Suprapubic skin (tissue), 4 donors: ENCODE measurements at regions not wholly inside any gene's neighbourhood (a gene's known extent, or its start where the extent isn't known, plus 50 kb on each side); places are given as distances from the start of the nearest gene placed in this dataset.

Experiments
- DNase-seq, 2 donors: peaks; one replicate each; pipeline ENCODE4 v3.0.0-alpha.2; 2019; ENCODE audit warnings: low spot score in 2 of 2
- H3K27ac ChIP-seq: fragments of 200-600 bp; sonication (generic); one replicate; pipeline ENCODE4 v1.5.1; 2019
- H3K27me3 ChIP-seq: fragments of 200-600 bp; sonication (generic); one replicate; pipeline ENCODE4 v1.5.1; 2019
- H3K36me3 ChIP-seq: fragments of 200-600 bp; sonication (generic); one replicate; pipeline ENCODE4 v1.5.1; 2019
- H3K4me1 ChIP-seq: fragments of 200-600 bp; sonication (generic); one replicate; pipeline ENCODE4 v1.5.1; 2019
- H3K4me3 ChIP-seq: fragments of 200-600 bp; sonication (generic); one replicate; pipeline ENCODE4 v1.5.1; 2019; ENCODE audit warnings: mild to moderate bottlenecking
- H3K9me3 ChIP-seq: fragments of 200-600 bp; sonication (generic); one replicate; pipeline ENCODE4 v1.5.1; 2019
- CTCF ChIP-seq, 2 donors: fragments of 200-600 bp in 1 of 2; fragments of 450-650 bp in 1 of 2; sonication (generic) in 1 of 2; IDR thresholded peaks; one replicate each; pipeline ENCODE4 v1.5.1; 2016 to 2019; ENCODE audit warnings: antibody characterized with exemption in 2 of 2, mild to moderate bottlenecking in 1 of 2, moderate library complexity in 1 of 2
- EP300 ChIP-seq: sonication (generic); formaldehyde crosslinking; IDR thresholded peaks from one replicate; pipeline ENCODE4 v1.6.1; 2017; ENCODE audit warnings: antibody characterized with exemption
- POLR2A ChIP-seq, 2 donors: fragments of 450-650 bp; IDR thresholded peaks; one replicate each; pipeline ENCODE4 v1.6.1; 2017; ENCODE audit warnings: antibody characterized with exemption in 2 of 2, mild to moderate bottlenecking in 2 of 2, moderate library complexity in 2 of 2
- POLR2AphosphoS5 ChIP-seq, 3 donors: sonication (generic); formaldehyde crosslinking; IDR thresholded peaks; one replicate each; pipeline ENCODE4 v1.6.1; 2017; ENCODE audit warnings: antibody characterized with exemption in 3 of 3
- WGBS: methylation state at CpG from one replicate; pipeline ENCODE4 v1.1.5; 2018; 5-methylcytosine and 5-hydroxymethylcytosine counted together

DNA sequence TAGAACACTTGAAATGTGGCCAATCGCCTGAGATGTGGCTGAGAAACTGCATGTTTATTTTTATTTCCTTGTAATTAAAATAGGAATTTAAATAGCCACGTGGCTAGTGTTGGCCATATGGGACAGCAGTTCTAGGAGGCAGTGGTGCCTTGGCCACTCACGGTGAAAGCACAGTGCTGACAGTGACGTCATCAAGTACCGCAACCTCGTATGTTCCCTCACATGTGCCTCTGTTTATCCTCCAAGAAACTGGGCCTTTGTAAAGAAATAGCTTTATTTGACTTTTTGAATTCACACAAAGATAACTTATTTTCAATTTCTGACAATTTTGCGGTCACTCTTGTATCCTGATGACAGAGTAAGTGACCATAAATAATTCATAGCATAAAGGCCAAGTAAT is 575.0 kb downstream of the DCDC2C start:
- Histone ChIP-seq H3K9me3 (no peaks in the 10 kb centered on the region), H3K4me3 (no peak overlapping the region), H3K4me1 (no peaks in the 10 kb centered on the region), H3K27ac (no peak overlapping the region), H3K27me3 (no peaks in the 10 kb centered on the region), H3K36me3 (no peaks in the 10 kb centered on the region)
- DNase-seq = no peak
- no peak for TF ChIP-seq EP300
- no peak for TF ChIP-seq CTCF (IDR thresholded peaks at IDR 0.05)
- TF ChIP-seq POLR2A (IDR thresholded peaks at IDR 0.05) = no peak
- no peak for TF ChIP-seq POLR2AphosphoS5 (IDR thresholded peaks at IDR 0.05)
- 87% methylated on average over 7 of the region's 7 CpGs for WGBS

DNA sequence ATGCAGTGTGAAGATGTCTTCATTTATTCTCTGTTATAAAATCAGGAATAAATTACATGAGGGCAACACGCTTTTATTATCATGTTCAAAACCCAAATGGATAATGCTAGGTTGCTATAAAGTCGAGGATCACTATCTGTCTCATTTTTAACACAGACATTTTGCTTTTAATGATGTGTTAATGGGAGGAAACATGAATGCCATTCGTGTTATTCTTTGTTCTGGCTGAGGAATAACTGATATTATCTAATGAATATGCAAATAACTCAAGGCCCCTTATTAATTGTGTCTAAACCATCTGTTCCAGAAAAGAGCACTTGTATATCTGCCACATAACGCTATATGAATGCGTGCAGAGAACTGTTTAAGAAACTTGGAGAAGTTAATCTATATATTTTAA is 576.1 kb downstream of the DCDC2C start:
- H3K4me1 ChIP-seq = no peaks in the 10 kb centered on the region
- H3K27me3 ChIP-seq = no peaks in the 10 kb centered on the region
- no peaks in the 10 kb centered on the region for H3K9me3 ChIP-seq
- no peak for DNase-seq
- no peaks in the 10 kb centered on the region for H3K36me3 ChIP-seq
- no peak overlapping the region for H3K27ac ChIP-seq
- H3K4me3 ChIP-seq = no peak overlapping the region
- 69% methylated on average over 5 of the region's 5 CpGs for WGBS
- TF ChIP-seq EP300 (no peak), CTCF (IDR thresholded peaks at IDR 0.05) (no peak), POLR2A (IDR thresholded peaks at IDR 0.05) (no peak), POLR2AphosphoS5 (IDR thresholded peaks at IDR 0.05) (no peak)

DNA sequence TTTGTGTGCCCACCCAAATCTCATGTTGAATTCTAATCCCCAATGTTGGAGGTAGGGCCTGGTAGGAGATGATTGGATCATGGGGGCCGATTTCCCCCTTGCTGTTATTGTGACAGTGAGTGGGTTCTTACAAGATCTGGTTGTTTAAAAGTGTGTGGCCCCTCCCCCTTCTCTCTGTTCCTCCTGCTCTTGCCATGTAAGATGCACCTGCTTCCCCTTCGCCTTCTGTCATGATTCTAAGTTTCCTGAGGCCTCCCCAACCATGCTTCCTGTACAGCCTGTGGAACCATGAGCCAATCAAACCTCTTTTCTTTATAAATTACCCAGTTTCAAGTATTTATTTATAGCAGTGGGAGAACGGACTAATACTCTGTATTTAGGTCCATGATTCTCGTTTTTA is 588.1 kb downstream of the DCDC2C start:
- H3K4me3 ChIP-seq = no peak overlapping the region
- TF ChIP-seq POLR2AphosphoS5 (IDR thresholded peaks at IDR 0.05) = no peak
- TF ChIP-seq EP300 = no peak
- no peak for TF ChIP-seq CTCF (IDR thresholded peaks at IDR 0.05)
- TF ChIP-seq POLR2A (IDR thresholded peaks at IDR 0.05) = no peak
- no peaks in the 10 kb centered on the region for H3K36me3 ChIP-seq
- no peak for DNase-seq
- no peaks in the 10 kb centered on the region for H3K4me1 ChIP-seq
- H3K27me3 ChIP-seq = no peaks in the 10 kb centered on the region
- peaks cover 3% of the 10 kb centered on the region for H3K9me3 ChIP-seq
- 55% methylated on average over 4 of the region's 4 CpGs for WGBS
- H3K27ac ChIP-seq = no peak overlapping the region

DNA sequence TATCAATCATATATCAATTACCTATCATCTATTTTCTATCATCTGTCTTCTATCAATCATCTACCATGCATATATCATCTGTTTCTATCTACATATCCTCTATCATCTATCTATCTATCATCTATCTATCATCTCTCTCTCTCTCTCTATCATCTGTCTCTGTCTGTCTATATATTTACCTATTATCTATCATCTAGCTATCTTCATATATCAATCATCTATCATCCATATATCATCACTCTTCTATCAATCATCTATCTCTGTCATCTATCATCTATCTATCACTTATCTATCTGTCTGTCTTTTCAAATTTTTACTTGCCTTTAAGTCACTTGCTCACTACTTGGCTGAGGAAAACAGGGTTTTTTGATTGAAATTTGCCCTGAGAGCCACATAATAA is 592.3 kb downstream of the DCDC2C start:
- no peak for DNase-seq
- Histone ChIP-seq H3K9me3 (peaks cover 3% of the 10 kb centered on the region), H3K27ac (no peak overlapping the region), H3K27me3 (no peaks in the 10 kb centered on the region), H3K36me3 (no peaks in the 10 kb centered on the region), H3K4me3 (no peak overlapping the region), H3K4me1 (no peaks in the 10 kb centered on the region)
- TF ChIP-seq EP300 (no peak), CTCF (IDR thresholded peaks at IDR 0.05) (no peak), POLR2A (IDR thresholded peaks at IDR 0.05) (no peak)

DNA sequence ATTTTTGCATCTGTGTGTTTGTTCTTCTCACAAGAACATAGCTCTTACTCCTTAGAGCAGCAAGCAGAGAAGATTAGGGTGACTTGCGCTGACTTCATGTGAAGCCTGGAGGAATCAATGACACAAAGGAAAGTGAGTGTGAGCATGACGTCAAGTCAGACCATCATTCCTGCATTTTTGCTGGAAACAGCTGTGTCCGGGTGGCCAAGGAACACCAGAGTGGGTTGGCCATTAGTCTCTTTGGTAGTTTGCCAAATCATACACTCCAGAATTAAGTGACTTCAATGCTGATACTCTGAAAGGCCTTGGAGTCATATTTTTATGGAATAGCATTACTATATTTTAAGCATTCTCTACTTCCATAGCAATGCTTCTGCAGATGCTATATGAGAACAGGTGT is 597.2 kb downstream of the DCDC2C start:
- H3K27me3 ChIP-seq = no peaks in the 10 kb centered on the region
- no peaks in the 10 kb centered on the region for H3K4me1 ChIP-seq
- no peaks in the 10 kb centered on the region for H3K9me3 ChIP-seq
- no peaks in the 10 kb centered on the region for H3K36me3 ChIP-seq
- no peak for TF ChIP-seq EP300
- TF ChIP-seq CTCF (IDR thresholded peaks at IDR 0.05) = no peak
- no peak for TF ChIP-seq POLR2AphosphoS5 (IDR thresholded peaks at IDR 0.05)
- DNase-seq = no peak
- H3K27ac ChIP-seq = no peak overlapping the region
- WGBS = 88% methylated on average over 3 of the region's 3 CpGs
- no peak overlapping the region for H3K4me3 ChIP-seq
